Erythroblast (primary cell): ENCODE measurements at regions not wholly inside any gene's neighbourhood (a gene's known extent, or its start where the extent isn't known, plus 50 kb on each side); places are given as distances from the start of the nearest gene placed in this dataset.

Source experiments
- GATA1 ChIP-seq: IDR thresholded peaks from 2 replicates; pipeline ENCODE4 v1.6.1; 2011; ENCODE audit warnings: low read depth, mild to moderate bottlenecking, control low read depth, low read length, moderate library complexity
- POLR2A ChIP-seq: IDR thresholded peaks from 2 replicates; pipeline ENCODE4 v1.6.1; 2011; ENCODE audit warnings: mild to moderate bottlenecking, low read length

DNA sequence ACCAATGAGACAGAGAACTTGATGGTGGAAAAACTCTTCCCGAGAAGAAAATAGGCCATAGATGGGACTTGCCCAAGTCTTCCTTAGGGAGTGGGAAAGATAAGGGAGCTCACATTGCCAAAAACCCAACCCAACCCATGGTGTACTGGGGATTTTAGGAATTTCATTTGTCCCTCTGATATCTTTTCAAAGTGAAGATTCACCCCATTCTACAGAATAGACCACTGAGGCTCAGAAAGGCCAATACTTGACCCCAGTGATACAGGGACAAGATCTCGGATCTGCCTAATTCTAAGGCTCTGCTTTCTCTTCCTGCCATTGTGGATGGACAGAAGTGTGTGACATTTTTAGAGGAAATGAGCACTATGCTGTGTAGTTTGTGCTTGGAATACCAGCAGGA, 159.0 kb downstream of the MYCN start:
- no peak for TF ChIP-seq POLR2A
- no peak for TF ChIP-seq GATA1
